OCI-LY3 (cell line): ENCODE measurements at regions not wholly inside any gene's neighbourhood (a gene's known extent, or its start where the extent isn't known, plus 50 kb on each side); places are given as distances from the start of the nearest gene placed in this dataset.

ENCODE experiments used
- H2AFZ ChIP-seq: fragments of 200-600, 300-600 bp; shearing (Covaris generic); 2 replicates; pipeline ENCODE4 v1.6.0; 2014; ENCODE audit warnings: antibody characterized with exemption, low read depth, low read length
- H3K27ac ChIP-seq: fragments of 200-600, 300-600 bp; sonication (generic); 2 replicates; pipeline ENCODE4 v1.5.1; 2014; ENCODE audit warnings: mild to moderate bottlenecking, low read length, moderate library complexity, mixed read lengths
- H3K27me3 ChIP-seq: fragments of 200-600, 300-600 bp; sonication (generic); 2 replicates; pipeline ENCODE4 v1.6.1; 2014; ENCODE audit warnings: low read depth, low read length, mixed read lengths
- H3K36me3 ChIP-seq: fragments of 200-600, 300-600 bp; sonication (generic); replicated peaks from 2 replicates; pipeline ENCODE3; 2014; ENCODE audit warnings: low read depth, low read length, mixed read lengths
- H3K4me1 ChIP-seq: fragments of 300-600, 200-600 bp; sonication (generic); 2 replicates; pipeline ENCODE4 v1.6.1; 2014; ENCODE audit warnings: low read length, mixed read lengths
- H3K4me2 ChIP-seq: fragments of 200-600, 300-600 bp; sonication (generic); 2 replicates; pipeline ENCODE4 v1.6.1; 2014; ENCODE audit warnings: low read length, mixed read lengths
- H3K4me3 ChIP-seq: fragments of 300-600, 200-600 bp; sonication (generic); 2 replicates; pipeline ENCODE4 v1.5.1; 2014; ENCODE audit warnings: antibody characterized with exemption, mild to moderate bottlenecking, low read length, moderate library complexity
- H3K79me2 ChIP-seq: fragments of 300-600, 200-600 bp; shearing (Covaris generic); 2 replicates; pipeline ENCODE4 v1.6.1; 2014; ENCODE audit warnings: mild to moderate bottlenecking, low read length, mixed read lengths
- H3K9ac ChIP-seq: fragments of 300-600, 200-600 bp; shearing (Covaris generic); 2 replicates; pipeline ENCODE4 v1.6.0; 2014; ENCODE audit warnings: mild to moderate bottlenecking, low read length, moderate library complexity
- H3K9me3 ChIP-seq: fragments of 200-600, 300-600 bp; shearing (Covaris generic); 2 replicates; pipeline ENCODE4 v1.6.1; 2014; ENCODE audit warnings: low read length, mixed read lengths; ENCODE audit not compliant: insufficient read depth
- H4K20me1 ChIP-seq: fragments of 200-600, 300-600 bp; sonication (generic); 2 replicates; pipeline ENCODE4 v1.6.1; 2016; ENCODE audit warnings: low read length, mixed read lengths; ENCODE audit not compliant: insufficient read depth
- CTCF ChIP-seq: fragments of 200-600, 300-600 bp; sonication (generic); IDR thresholded peaks from 2 replicates; pipeline ENCODE4 v1.5.1; 2014; ENCODE audit warnings: antibody characterized with exemption, low read length, low read depth
- EZH2phosphoT487 ChIP-seq: fragments of 200-600 bp; shearing (Covaris generic); IDR thresholded peaks from 2 replicates; pipeline ENCODE4 v1.6.1; 2018; ENCODE audit warnings: antibody characterized with exemption, mixed run types, low read depth

DNA sequence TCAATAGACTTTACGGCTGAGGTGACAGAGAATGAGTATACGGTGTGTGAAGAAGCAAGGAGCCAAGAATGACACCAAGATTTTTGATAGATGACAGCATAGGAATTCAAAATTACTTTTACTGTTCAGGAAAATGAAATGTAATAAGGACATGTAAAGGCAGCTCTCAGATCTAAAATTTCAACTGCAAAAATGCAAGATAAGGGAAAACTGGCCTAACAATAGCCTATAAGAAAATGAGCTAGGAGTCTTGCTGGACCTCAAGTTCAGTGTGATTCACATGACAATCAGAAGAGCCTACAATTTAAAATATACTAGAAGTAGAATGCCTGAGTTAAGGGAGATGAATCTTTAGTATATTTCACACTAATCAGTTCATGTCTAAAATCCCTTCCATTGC, 102.0 kb downstream of the RPS29 start:
- Histone ChIP-seq H3K36me3 (no peaks in the 10 kb centered on the region), H3K4me1 (no peaks in the 10 kb centered on the region), H2AFZ (no peak overlapping the region), H3K9me3 (no peaks in the 10 kb centered on the region), H4K20me1 (no peaks in the 10 kb centered on the region), H3K27ac (no peak overlapping the region), H3K27me3 (no peaks in the 10 kb centered on the region), H3K4me3 (no peak overlapping the region), H3K79me2 (no peaks in the 10 kb centered on the region), H3K9ac (no peak overlapping the region), H3K4me2 (no peak overlapping the region)
- TF ChIP-seq CTCF, result no peak
- no peak for TF ChIP-seq EZH2phosphoT487

DNA sequence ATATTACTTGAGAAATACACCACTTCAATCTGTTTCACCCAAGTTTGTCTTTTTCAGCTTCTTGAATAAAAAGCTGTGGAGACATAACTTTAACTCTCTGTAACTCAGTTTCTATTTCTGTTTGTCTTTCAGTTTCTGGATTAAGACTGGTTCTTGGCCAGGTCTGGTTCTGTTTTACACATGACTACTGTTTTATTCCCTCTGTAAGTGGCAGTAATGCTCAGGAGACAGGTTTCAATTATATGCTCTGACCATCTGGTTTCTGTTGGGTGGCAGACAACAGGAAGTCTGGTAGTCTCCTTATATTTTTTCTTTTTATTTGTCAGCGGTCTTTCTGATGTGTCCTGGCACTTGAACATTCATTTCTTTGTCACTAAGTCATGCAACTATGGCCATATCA, 102.9 kb downstream of the RPS29 start:
- no peak overlapping the region for H3K4me3 ChIP-seq
- no peaks in the 10 kb centered on the region for H3K4me1 ChIP-seq
- no peak overlapping the region for H2AFZ ChIP-seq
- H3K79me2 ChIP-seq, result no peaks in the 10 kb centered on the region
- no peaks in the 10 kb centered on the region for H4K20me1 ChIP-seq
- H3K9me3 ChIP-seq, result no peaks in the 10 kb centered on the region
- H3K9ac ChIP-seq, result no peak overlapping the region
- H3K36me3 ChIP-seq, result no peaks in the 10 kb centered on the region
- no peak overlapping the region for H3K4me2 ChIP-seq
- TF ChIP-seq CTCF (no peak), EZH2phosphoT487 (no peak)
- H3K27ac ChIP-seq, result no peak overlapping the region
- H3K27me3 ChIP-seq, result no peaks in the 10 kb centered on the region

DNA sequence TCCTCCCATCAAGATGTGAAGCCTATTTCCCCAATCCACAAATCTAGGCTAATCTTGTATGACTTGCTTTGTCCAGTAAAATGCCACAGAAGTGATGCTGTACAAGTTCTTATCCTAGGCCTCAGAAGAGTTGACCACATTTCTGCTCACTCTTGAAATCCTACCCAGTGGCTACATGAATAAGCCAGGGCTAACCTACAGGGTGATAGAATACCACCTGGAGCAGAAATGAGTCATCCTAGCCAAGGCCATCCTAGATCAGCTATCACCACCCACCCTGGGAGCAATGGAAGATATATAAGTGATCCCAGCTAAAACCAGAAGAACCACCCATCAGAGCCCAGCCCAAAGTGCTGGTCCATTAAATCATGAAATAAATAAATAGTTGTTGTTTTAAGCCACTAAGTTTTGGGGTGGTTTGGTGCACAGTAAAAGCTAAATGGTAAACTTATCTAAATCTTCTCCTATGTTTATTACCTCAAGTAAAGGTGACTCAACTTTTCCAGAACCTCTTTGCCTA, 105.1 kb downstream of the RPS29 start:
- Histone ChIP-seq H4K20me1 (no peaks in the 10 kb centered on the region), H3K4me1 (no peaks in the 10 kb centered on the region), H3K27ac (no peak overlapping the region), H3K9ac (no peak overlapping the region), H3K36me3 (no peaks in the 10 kb centered on the region), H2AFZ (no peak overlapping the region), H3K79me2 (no peaks in the 10 kb centered on the region), H3K4me3 (no peak overlapping the region), H3K4me2 (no peak overlapping the region), H3K9me3 (no peaks in the 10 kb centered on the region), H3K27me3 (no peaks in the 10 kb centered on the region)
- TF ChIP-seq EZH2phosphoT487 (no peak), CTCF (no peak)

DNA sequence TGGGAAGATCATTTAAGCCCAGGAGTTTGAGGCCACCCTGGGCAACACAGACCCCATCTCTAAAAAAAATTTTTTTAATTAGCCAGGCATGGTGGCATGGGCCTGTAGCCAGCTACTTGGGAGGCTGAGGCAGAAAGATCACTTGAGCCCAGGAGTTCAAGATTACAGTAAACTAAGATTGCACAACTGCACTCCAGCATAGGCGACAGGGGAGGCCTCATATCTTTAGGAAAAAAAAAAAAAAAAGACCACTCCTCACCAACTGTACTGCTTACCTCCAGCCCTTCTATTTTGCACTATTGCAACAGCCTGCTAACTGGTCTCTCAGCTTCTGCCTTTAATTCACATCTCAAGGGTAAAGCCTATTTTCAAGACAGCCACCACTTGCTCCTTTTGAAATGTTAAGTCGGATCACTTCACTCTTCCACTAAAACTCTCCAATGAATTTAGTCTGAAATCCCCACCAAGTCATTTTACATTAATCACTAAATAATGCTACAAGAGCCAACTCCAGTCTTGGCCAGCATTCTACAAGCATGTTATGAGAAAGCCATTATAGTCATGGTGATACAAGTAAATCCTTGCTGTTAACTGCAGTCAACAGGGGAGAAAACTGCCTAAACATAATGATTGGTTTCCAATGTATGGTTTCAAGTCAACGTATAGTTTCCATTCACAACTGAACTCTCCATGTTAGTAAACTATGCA, 106.0 kb downstream of the RPS29 start:
- H3K27ac ChIP-seq, result no peak overlapping the region
- no peak overlapping the region for H3K4me2 ChIP-seq
- no peaks in the 10 kb centered on the region for H3K36me3 ChIP-seq
- no peaks in the 10 kb centered on the region for H3K9me3 ChIP-seq
- no peaks in the 10 kb centered on the region for H4K20me1 ChIP-seq
- no peak overlapping the region for H3K9ac ChIP-seq
- no peaks in the 10 kb centered on the region for H3K27me3 ChIP-seq
- TF ChIP-seq EZH2phosphoT487 (no peak), CTCF (no peak)
- H2AFZ ChIP-seq, result no peak overlapping the region
- H3K4me3 ChIP-seq, result no peak overlapping the region
- no peaks in the 10 kb centered on the region for H3K4me1 ChIP-seq
- no peaks in the 10 kb centered on the region for H3K79me2 ChIP-seq
